WTC11 (cell line): ENCODE measurements at regions not wholly inside any gene's neighbourhood (a gene's known extent, or its start where the extent isn't known, plus 50 kb on each side); places are given as distances from the start of the nearest gene placed in this dataset.

Source experiments
- ATAC-seq: fragments of 200-7000 bp; cut with Tn5 transposase; 2 replicates; pipeline ENCODE4 v1.10.0; 2021; ENCODE audit warnings: mild to moderate bottlenecking, moderate library complexity
- CTCF ChIA-PET: fragments of 300-600 bp; sonication (Branson Sonifier 250); formaldehyde crosslinking; loops from one replicate; lab custom pipeline; 2021; ENCODE audit warnings: antibody characterized with exemption; lab: Charles Lee
- POLR2A ChIA-PET: fragments of 350-600 bp; sonication (Branson Sonifier 250); formaldehyde crosslinking; loops from one replicate; lab custom pipeline; 2021; ENCODE audit warnings: antibody characterized with exemption; lab: Charles Lee
- DNase-seq: peaks from one replicate; pipeline ENCODE4 v3.0.0; 2021; ENCODE audit warnings: low spot score
- H3K27ac Mint-ChIP-seq: 2 replicates; pipeline ENCODE4 v1.8.0; 2021; ENCODE audit warnings: mixed read lengths
- H3K27me3 Mint-ChIP-seq: 2 replicates; pipeline ENCODE4 v1.8.0; 2021; ENCODE audit warnings: low read depth, mild to moderate bottlenecking, moderate library complexity, mixed read lengths
- H3K36me3 Mint-ChIP-seq: 2 replicates; pipeline ENCODE4 v1.8.0; 2021; ENCODE audit warnings: mixed read lengths
- H3K4me1 Mint-ChIP-seq: 2 replicates; pipeline ENCODE4 v1.8.0; 2022; ENCODE audit warnings: mixed read lengths
- H3K4me3 Mint-ChIP-seq: 2 replicates; pipeline ENCODE4 v1.8.0; 2021; ENCODE audit warnings: mild to moderate bottlenecking, moderate library complexity, mixed read lengths
- H3K9me3 Mint-ChIP-seq: 2 replicates; pipeline ENCODE4 v1.8.0; 2021; ENCODE audit warnings: mixed read lengths
- CREM ChIP-seq: sonication (generic); formaldehyde crosslinking; IDR thresholded peaks from 2 replicates; pipeline ENCODE4 v1.8.1; 2022; ENCODE audit warnings: mild to moderate bottlenecking, missing genetic modification reagents, moderate library complexity
- EMX1 ChIP-seq: fragments of 250-450 bp; sonication (Bioruptor Pico); IDR thresholded peaks from 2 replicates; pipeline ENCODE4 v1.8.0; 2021; ENCODE audit warnings: mild to moderate bottlenecking
- ESRRA ChIP-seq: sonication (generic); formaldehyde crosslinking; IDR thresholded peaks from 2 replicates; pipeline ENCODE4 v1.8.1; 2022; ENCODE audit warnings: mild to moderate bottlenecking, missing genetic modification reagents, borderline replicate concordance
- ETV6 ChIP-seq: sonication (generic); formaldehyde crosslinking; IDR thresholded peaks from 2 replicates; pipeline ENCODE4 v1.8.1; 2022; ENCODE audit warnings: mild to moderate bottlenecking, missing genetic modification reagents
- GTF2I ChIP-seq: fragments of 250-450 bp; sonication (Bioruptor Pico); conservative IDR thresholded peaks from 2 replicates; pipeline ENCODE4 v1.4.0; 2021; ENCODE audit warnings: mild to moderate bottlenecking
- IRF2 ChIP-seq: sonication (generic); formaldehyde crosslinking; IDR thresholded peaks from 2 replicates; pipeline ENCODE4 v1.8.0; 2022; ENCODE audit warnings: low read depth, missing genetic modification reagents, borderline replicate concordance
- NFATC4 ChIP-seq: fragments of 250-450 bp; sonication (Bioruptor Pico); IDR thresholded peaks from 2 replicates; pipeline ENCODE4 v1.9.0; 2021; ENCODE audit warnings: mild to moderate bottlenecking
- TEAD1 ChIP-seq: sonication (generic); formaldehyde crosslinking; IDR thresholded peaks from 2 replicates; pipeline ENCODE4 v1.8.0; 2022; ENCODE audit warnings: mild to moderate bottlenecking, missing genetic modification reagents
- TP53 ChIP-seq: sonication (generic); formaldehyde crosslinking; IDR thresholded peaks from 2 replicates; pipeline ENCODE4 v1.8.1; 2023; ENCODE audit warnings: mild to moderate bottlenecking, missing genetic modification reagents
- ZNF219 ChIP-seq: sonication (generic); formaldehyde crosslinking; IDR thresholded peaks from 2 replicates; pipeline ENCODE4 v1.8.0; 2023; ENCODE audit warnings: missing genetic modification reagents, mild to moderate bottlenecking, borderline replicate concordance
- ZNF263 ChIP-seq: sonication (generic); formaldehyde crosslinking; IDR thresholded peaks from 2 replicates; pipeline ENCODE4 v1.8.1; 2022; ENCODE audit warnings: low read depth, mild to moderate bottlenecking, moderate library complexity, missing genetic modification reagents
- ZNF396 ChIP-seq: fragments of 250-450 bp; sonication (Bioruptor Pico); IDR thresholded peaks from 2 replicates; pipeline ENCODE4 v1.8.0; 2021; ENCODE audit warnings: mild to moderate bottlenecking, moderate library complexity, borderline replicate concordance
- ZNF671 ChIP-seq: fragments of 250-450 bp; sonication (Bioruptor Pico); IDR thresholded peaks from 2 replicates; pipeline ENCODE4 v1.8.0; 2021; ENCODE audit warnings: mild to moderate bottlenecking
- TF ChIP-seq, protein P1 (sequence below): fragments of 250-450 bp; sonication (Bioruptor Pico); IDR thresholded peaks from 2 replicates; pipeline ENCODE4 v2.1.2; 2022; ENCODE audit warnings: mild to moderate bottlenecking, moderate library complexity
- TF ChIP-seq, protein P2 (sequence below): sonication (generic); formaldehyde crosslinking; IDR thresholded peaks from 2 replicates; pipeline ENCODE4 v1.8.1; 2023; ENCODE audit warnings: mild to moderate bottlenecking, missing genetic modification reagents
- TF ChIP-seq, protein P3 (sequence below): sonication (generic); formaldehyde crosslinking; IDR thresholded peaks from 2 replicates; pipeline ENCODE4 v1.8.1; 2023; ENCODE audit warnings: mild to moderate bottlenecking, moderate library complexity, missing genetic modification reagents
- TF ChIP-seq, protein P4 (sequence below): sonication (generic); formaldehyde crosslinking; IDR thresholded peaks from 2 replicates; pipeline ENCODE4 v1.8.0; 2022; ENCODE audit warnings: mild to moderate bottlenecking, missing genetic modification reagents
- TF ChIP-seq, protein P5 (sequence below): sonication (generic); formaldehyde crosslinking; IDR thresholded peaks from 2 replicates; pipeline ENCODE4 v1.8.0; 2022; ENCODE audit warnings: mild to moderate bottlenecking, missing genetic modification reagents
- TF ChIP-seq, protein P6 (sequence below): sonication (generic); formaldehyde crosslinking; IDR thresholded peaks from 2 replicates; pipeline ENCODE4 v1.8.1; 2022; ENCODE audit warnings: low read depth, mild to moderate bottlenecking, moderate library complexity, missing genetic modification reagents, borderline replicate concordance
- TF ChIP-seq, protein P7 (sequence below): sonication (generic); formaldehyde crosslinking; IDR thresholded peaks from 2 replicates; pipeline ENCODE4 v1.8.0; 2023; ENCODE audit warnings: mild to moderate bottlenecking, missing genetic modification reagents

DNA sequence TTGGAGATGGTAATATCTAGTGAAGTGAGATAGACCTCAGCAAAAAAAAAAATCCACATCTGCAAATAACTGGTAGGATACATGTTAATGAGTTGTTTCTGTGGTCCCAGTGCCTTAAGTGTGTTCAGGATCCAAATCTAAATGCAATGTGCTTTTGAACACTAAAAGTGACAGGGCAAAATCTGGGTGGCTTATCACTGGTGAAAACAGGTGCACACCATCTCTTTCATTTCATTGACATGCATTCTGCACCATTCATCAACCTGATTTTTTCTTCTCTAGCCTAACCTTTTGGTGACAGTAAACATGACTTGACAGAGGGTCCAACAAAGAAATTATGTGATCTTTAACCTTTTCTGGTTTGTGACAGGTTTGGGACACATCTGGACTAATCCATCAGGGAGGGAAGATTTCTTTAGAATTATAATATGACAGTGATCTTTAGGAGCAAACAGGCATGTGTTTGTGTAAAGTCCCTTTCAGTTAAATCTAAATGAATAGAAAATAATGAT, 201.6 kb upstream of the NEGR1 start (continued):
- TF ChIP-seq, protein P1, sequence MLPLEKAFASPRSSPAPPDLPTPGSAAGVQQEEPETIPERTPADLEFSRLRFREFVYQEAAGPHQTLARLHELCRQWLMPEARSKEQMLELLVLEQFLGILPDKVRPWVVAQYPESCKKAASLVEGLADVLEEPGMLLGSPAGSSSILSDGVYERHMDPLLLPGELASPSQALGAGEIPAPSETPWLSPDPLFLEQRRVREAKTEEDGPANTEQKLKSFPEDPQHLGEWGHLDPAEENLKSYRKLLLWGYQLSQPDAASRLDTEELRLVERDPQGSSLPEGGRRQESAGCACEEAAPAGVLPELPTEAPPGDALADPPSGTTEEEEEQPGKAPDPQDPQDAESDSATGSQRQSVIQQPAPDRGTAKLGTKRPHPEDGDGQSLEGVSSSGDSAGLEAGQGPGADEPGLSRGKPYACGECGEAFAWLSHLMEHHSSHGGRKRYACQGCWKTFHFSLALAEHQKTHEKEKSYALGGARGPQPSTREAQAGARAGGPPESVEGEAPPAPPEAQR (CRISPR knock-in tag): no peak
- no peak for TF ChIP-seq TP53 (CRISPR knock-in tag)
- no peak for TF ChIP-seq IRF2 (CRISPR knock-in tag)
- TF ChIP-seq, protein P2, sequence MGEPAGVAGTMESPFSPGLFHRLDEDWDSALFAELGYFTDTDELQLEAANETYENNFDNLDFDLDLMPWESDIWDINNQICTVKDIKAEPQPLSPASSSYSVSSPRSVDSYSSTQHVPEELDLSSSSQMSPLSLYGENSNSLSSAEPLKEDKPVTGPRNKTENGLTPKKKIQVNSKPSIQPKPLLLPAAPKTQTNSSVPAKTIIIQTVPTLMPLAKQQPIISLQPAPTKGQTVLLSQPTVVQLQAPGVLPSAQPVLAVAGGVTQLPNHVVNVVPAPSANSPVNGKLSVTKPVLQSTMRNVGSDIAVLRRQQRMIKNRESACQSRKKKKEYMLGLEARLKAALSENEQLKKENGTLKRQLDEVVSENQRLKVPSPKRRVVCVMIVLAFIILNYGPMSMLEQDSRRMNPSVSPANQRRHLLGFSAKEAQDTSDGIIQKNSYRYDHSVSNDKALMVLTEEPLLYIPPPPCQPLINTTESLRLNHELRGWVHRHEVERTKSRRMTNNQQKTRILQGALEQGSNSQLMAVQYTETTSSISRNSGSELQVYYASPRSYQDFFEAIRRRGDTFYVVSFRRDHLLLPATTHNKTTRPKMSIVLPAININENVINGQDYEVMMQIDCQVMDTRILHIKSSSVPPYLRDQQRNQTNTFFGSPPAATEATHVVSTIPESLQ: no peak
- TF ChIP-seq, protein P3, sequence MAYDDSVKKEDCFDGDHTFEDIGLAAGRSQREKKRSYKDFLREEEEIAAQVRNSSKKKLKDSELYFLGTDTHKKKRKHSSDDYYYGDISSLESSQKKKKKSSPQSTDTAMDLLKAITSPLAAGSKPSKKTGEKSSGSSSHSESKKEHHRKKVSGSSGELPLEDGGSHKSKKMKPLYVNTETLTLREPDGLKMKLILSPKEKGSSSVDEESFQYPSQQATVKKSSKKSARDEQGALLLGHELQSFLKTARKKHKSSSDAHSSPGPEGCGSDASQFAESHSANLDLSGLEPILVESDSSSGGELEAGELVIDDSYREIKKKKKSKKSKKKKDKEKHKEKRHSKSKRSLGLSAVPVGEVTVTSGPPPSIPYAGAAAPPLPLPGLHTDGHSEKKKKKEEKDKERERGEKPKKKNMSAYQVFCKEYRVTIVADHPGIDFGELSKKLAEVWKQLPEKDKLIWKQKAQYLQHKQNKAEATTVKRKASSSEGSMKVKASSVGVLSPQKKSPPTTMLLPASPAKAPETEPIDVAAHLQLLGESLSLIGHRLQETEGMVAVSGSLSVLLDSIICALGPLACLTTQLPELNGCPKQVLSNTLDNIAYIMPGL (CRISPR knock-in tag): no peak
- TF ChIP-seq ZNF396 (CRISPR knock-in tag): no peak
- TF ChIP-seq GTF2I (CRISPR knock-in tag): no peak
- TF ChIP-seq, protein P4, sequence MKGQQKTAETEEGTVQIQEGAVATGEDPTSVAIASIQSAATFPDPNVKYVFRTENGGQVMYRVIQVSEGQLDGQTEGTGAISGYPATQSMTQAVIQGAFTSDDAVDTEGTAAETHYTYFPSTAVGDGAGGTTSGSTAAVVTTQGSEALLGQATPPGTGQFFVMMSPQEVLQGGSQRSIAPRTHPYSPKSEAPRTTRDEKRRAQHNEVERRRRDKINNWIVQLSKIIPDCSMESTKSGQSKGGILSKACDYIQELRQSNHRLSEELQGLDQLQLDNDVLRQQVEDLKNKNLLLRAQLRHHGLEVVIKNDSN (CRISPR knock-in tag): no peak

DNA sequence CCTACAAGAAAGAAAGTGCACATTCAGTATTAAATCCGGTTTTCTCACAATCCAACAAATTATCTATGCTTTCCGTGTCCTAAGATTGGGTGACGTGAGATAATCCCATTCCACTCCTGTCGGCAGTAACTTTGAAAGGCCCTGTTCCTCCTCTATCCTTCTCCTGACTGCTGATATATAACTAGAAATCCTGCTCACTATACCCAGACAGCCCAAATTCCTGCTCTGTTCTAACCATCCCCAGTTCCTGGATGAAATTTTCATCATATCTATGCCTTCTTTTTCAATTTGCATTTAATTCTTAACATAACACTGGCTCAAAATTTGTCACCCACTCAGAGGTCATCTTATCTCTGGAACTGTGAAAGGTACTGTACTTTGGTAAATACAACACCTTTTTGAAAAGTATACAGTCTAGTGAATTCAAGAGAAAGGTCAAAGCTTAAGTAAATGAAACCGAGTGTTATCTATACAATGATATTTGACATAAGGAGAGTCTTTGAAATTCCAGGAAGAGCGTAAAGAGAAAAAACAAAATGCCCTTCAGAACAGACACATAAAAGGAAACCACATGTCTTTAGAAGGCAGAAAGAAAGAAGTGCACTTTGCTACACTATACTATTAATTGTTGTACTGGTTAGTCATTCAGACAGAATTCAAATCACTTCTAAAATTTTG, 200.5 kb upstream of the NEGR1 start:
- CTCF ChIA-PET: no interaction called here
- peaks cover 18% of the 10 kb centered on the region for H3K36me3 Mint-ChIP-seq
- ATAC-seq (no peak), DNase-seq (no peak)
- no peaks in the 10 kb centered on the region for H3K4me1 Mint-ChIP-seq
- POLR2A ChIA-PET: no interaction called here
- TF ChIP-seq ZNF671 (CRISPR knock-in tag): no peak
- no peak for TF ChIP-seq ESRRA (CRISPR knock-in tag)
- no peak for TF ChIP-seq TEAD1 (CRISPR knock-in tag)
- no peak for TF ChIP-seq EMX1 (CRISPR knock-in tag)
- TF ChIP-seq, protein P5, sequence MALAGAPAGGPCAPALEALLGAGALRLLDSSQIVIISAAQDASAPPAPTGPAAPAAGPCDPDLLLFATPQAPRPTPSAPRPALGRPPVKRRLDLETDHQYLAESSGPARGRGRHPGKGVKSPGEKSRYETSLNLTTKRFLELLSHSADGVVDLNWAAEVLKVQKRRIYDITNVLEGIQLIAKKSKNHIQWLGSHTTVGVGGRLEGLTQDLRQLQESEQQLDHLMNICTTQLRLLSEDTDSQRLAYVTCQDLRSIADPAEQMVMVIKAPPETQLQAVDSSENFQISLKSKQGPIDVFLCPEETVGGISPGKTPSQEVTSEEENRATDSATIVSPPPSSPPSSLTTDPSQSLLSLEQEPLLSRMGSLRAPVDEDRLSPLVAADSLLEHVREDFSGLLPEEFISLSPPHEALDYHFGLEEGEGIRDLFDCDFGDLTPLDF (CRISPR knock-in tag): no peak
- TF ChIP-seq, protein P6, sequence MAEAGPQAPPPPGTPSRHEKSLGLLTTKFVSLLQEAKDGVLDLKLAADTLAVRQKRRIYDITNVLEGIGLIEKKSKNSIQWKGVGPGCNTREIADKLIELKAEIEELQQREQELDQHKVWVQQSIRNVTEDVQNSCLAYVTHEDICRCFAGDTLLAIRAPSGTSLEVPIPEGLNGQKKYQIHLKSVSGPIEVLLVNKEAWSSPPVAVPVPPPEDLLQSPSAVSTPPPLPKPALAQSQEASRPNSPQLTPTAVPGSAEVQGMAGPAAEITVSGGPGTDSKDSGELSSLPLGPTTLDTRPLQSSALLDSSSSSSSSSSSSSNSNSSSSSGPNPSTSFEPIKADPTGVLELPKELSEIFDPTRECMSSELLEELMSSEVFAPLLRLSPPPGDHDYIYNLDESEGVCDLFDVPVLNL (CRISPR knock-in tag): no peak
- TF ChIP-seq NFATC4: no peak
- TF ChIP-seq ZNF263: no peak
- TF ChIP-seq, protein P7, sequence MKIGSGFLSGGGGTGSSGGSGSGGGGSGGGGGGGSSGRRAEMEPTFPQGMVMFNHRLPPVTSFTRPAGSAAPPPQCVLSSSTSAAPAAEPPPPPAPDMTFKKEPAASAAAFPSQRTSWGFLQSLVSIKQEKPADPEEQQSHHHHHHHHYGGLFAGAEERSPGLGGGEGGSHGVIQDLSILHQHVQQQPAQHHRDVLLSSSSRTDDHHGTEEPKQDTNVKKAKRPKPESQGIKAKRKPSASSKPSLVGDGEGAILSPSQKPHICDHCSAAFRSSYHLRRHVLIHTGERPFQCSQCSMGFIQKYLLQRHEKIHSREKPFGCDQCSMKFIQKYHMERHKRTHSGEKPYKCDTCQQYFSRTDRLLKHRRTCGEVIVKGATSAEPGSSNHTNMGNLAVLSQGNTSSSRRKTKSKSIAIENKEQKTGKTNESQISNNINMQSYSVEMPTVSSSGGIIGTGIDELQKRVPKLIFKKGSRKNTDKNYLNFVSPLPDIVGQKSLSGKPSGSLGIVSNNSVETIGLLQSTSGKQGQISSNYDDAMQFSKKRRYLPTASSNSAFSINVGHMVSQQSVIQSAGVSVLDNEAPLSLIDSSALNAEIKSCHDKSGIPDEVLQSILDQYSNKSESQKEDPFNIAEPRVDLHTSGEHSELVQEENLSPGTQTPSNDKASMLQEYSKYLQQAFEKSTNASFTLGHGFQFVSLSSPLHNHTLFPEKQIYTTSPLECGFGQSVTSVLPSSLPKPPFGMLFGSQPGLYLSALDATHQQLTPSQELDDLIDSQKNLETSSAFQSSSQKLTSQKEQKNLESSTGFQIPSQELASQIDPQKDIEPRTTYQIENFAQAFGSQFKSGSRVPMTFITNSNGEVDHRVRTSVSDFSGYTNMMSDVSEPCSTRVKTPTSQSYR (CRISPR knock-in tag): no peak
- no peak for TF ChIP-seq ETV6 (CRISPR knock-in tag)
- no peak for TF ChIP-seq CREM (CRISPR knock-in tag)
- TF ChIP-seq ZNF219 (CRISPR knock-in tag): no peak
- H3K27ac Mint-ChIP-seq: no peak overlapping the region
- no peak overlapping the region for H3K4me3 Mint-ChIP-seq
- peaks cover 30% of the 10 kb centered on the region for H3K9me3 Mint-ChIP-seq
- no peaks in the 10 kb centered on the region for H3K27me3 Mint-ChIP-seq
